Muscle layer of colon (tissue), 2 donors: ENCODE measurements at regions not wholly inside any gene's neighbourhood (a gene's known extent, or its start where the extent isn't known, plus 50 kb on each side); places are given as distances from the start of the nearest gene placed in this dataset.
"Not testable (repeated sequence)": the region's sequence is repeated elsewhere in the genome, so short reads cannot be mapped to it uniquely, and the experiment has no call there.

Source experiments
- H3K27ac ChIP-seq: one replicate; pipeline ENCODE4 v1.7.0; 2013; ENCODE audit warnings: low read depth, mild to moderate bottlenecking, low read length, moderate library complexity
- H3K27me3 ChIP-seq, 2 donors: one replicate each; pipeline ENCODE4 v1.7.0; 2013; ENCODE audit warnings: low read length in 2 of 2, mild to moderate bottlenecking in 2 of 2; ENCODE audit not compliant: insufficient read depth in 2 of 2, control insufficient read depth in 1 of 2
- H3K36me3 ChIP-seq: one replicate; pipeline ENCODE4 v1.7.0; 2013; ENCODE audit warnings: mild to moderate bottlenecking, low read length; ENCODE audit not compliant: insufficient read depth
- H3K4me1 ChIP-seq: one replicate; pipeline ENCODE4 v1.7.0; 2013; ENCODE audit warnings: mild to moderate bottlenecking, low read length; ENCODE audit not compliant: insufficient read depth
- H3K4me3 ChIP-seq, 2 donors: one replicate each; pipeline ENCODE4 v1.7.0; 2013; ENCODE audit warnings: low read length in 2 of 2, low read depth in 1 of 2, mild to moderate bottlenecking in 1 of 2, moderate library complexity in 1 of 2
- H3K9ac ChIP-seq: one replicate; pipeline ENCODE4 v1.7.0; 2013; ENCODE audit warnings: low read length
- H3K9me3 ChIP-seq: one replicate; pipeline ENCODE4 v1.7.0; 2013; ENCODE audit warnings: mild to moderate bottlenecking, low read length
- donor health status: abdominal sarcoma.
- donor health status: Adenocarcinoma of cecum.

- Histone ChIP-seq H3K9ac (no peak overlapping the region), H3K27me3 (no peaks in the 10 kb centered on the region), H3K4me1 (no peaks in the 10 kb centered on the region), H3K36me3 (no peaks in the 10 kb centered on the region), H3K4me3 (no peak overlapping the region), H3K9me3 (no peaks in the 10 kb centered on the region), H3K27ac (no peak overlapping the region)
These were observed 551.0 kb downstream of the KIF4B start for GRCh38 chr5:155564541-155564940.

GRCh38 chr5:155575861-155576260, 562.3 kb downstream of the KIF4B start:
- Histone ChIP-seq H3K4me3 (no peak overlapping the region), H3K4me1 (no peaks in the 10 kb centered on the region), H3K9ac (no peak overlapping the region), H3K9me3 (no peaks in the 10 kb centered on the region), H3K36me3 (no peaks in the 10 kb centered on the region), H3K27ac (no peak overlapping the region), H3K27me3 (no peaks in the 10 kb centered on the region)

GRCh38 chr5:155586808-155587207, 573.3 kb downstream of the KIF4B start:
- H3K36me3 ChIP-seq, H3K4me1 ChIP-seq, H3K9me3 ChIP-seq, H3K4me3 ChIP-seq, H3K9ac ChIP-seq, H3K27me3 ChIP-seq, H3K27ac ChIP-seq: not testable (repeated sequence)

- Histone ChIP-seq H3K27me3 (no peaks in the 10 kb centered on the region), H3K4me3 (no peak overlapping the region), H3K9me3 (no peaks in the 10 kb centered on the region), H3K36me3 (no peaks in the 10 kb centered on the region), H3K4me1 (no peaks in the 10 kb centered on the region), H3K27ac (no peak overlapping the region), H3K9ac (no peak overlapping the region)
These were observed 573.9 kb downstream of the KIF4B start for GRCh38 chr5:155587458-155587857.

GRCh38 chr5:155591273-155591672, 577.7 kb downstream of the KIF4B start:
- Histone ChIP-seq H3K4me3 (no peak overlapping the region), H3K9ac (no peak overlapping the region), H3K4me1 (no peaks in the 10 kb centered on the region), H3K9me3 (no peaks in the 10 kb centered on the region), H3K27ac (no peak overlapping the region), H3K27me3 (no peaks in the 10 kb centered on the region), H3K36me3 (no peaks in the 10 kb centered on the region)

- Histone ChIP-seq H3K4me1 (no peaks in the 10 kb centered on the region), H3K36me3 (no peaks in the 10 kb centered on the region), H3K9ac (no peak overlapping the region), H3K27ac (no peak overlapping the region), H3K4me3 (no peak overlapping the region), H3K9me3 (no peaks in the 10 kb centered on the region), H3K27me3 (no peaks in the 10 kb centered on the region)
These were observed 580.7 kb downstream of the KIF4B start for GRCh38 chr5:155594270-155594669.

- H3K9ac ChIP-seq, result no peak overlapping the region
- H3K36me3 ChIP-seq, result no peaks in the 10 kb centered on the region
- no peak overlapping the region for H3K4me3 ChIP-seq
- H3K4me1 ChIP-seq, result no peaks in the 10 kb centered on the region
- H3K27me3 ChIP-seq, result no peaks in the 10 kb centered on the region
- no peaks in the 10 kb centered on the region for H3K9me3 ChIP-seq
- no peak overlapping the region for H3K27ac ChIP-seq
These were observed 582.2 kb downstream of the KIF4B start for GRCh38 chr5:155595791-155596190.

- no peaks in the 10 kb centered on the region for H3K4me1 ChIP-seq
- H3K9ac ChIP-seq, result no peak overlapping the region
- no peak overlapping the region for H3K4me3 ChIP-seq
- H3K36me3 ChIP-seq, result no peaks in the 10 kb centered on the region
- no peaks in the 10 kb centered on the region for H3K27me3 ChIP-seq
- H3K9me3 ChIP-seq, result no peaks in the 10 kb centered on the region
- H3K27ac ChIP-seq, result no peak overlapping the region
These were observed 585.0 kb downstream of the KIF4B start for GRCh38 chr5:155598552-155598951.

GRCh38 chr5:155605920-155606319, 592.4 kb downstream of the KIF4B start:
- H3K36me3 ChIP-seq, result no peaks in the 10 kb centered on the region
- no peaks in the 10 kb centered on the region for H3K27me3 ChIP-seq
- H3K9ac ChIP-seq, result no peak overlapping the region
- H3K27ac ChIP-seq, result no peak overlapping the region
- no peaks in the 10 kb centered on the region for H3K9me3 ChIP-seq
- H3K4me1 ChIP-seq, result no peaks in the 10 kb centered on the region
- no peak overlapping the region for H3K4me3 ChIP-seq

GRCh38 chr5:155616779-155617392, 603.3 kb downstream of the KIF4B start:
- no peak overlapping the region for H3K27ac ChIP-seq
- no peaks in the 10 kb centered on the region for H3K9me3 ChIP-seq
- no peaks in the 10 kb centered on the region for H3K27me3 ChIP-seq
- no peak overlapping the region for H3K9ac ChIP-seq
- H3K4me1 ChIP-seq, result no peaks in the 10 kb centered on the region
- no peaks in the 10 kb centered on the region for H3K36me3 ChIP-seq
- H3K4me3 ChIP-seq, result no peak overlapping the region

GRCh38 chr5:155619688-155620087, 606.1 kb downstream of the KIF4B start:
- Histone ChIP-seq H3K4me3 (no peak overlapping the region), H3K27ac (no peak overlapping the region), H3K27me3 (no peaks in the 10 kb centered on the region), H3K4me1 (no peaks in the 10 kb centered on the region), H3K9ac (no peak overlapping the region), H3K36me3 (no peaks in the 10 kb centered on the region), H3K9me3 (no peaks in the 10 kb centered on the region)

GRCh38 chr5:155620821-155621410, 607.4 kb downstream of the KIF4B start:
- H3K36me3 ChIP-seq, result no peaks in the 10 kb centered on the region
- H3K9me3 ChIP-seq, result no peaks in the 10 kb centered on the region
- H3K9ac ChIP-seq, result no peak overlapping the region
- no peak overlapping the region for H3K27ac ChIP-seq
- no peaks in the 10 kb centered on the region for H3K27me3 ChIP-seq
- H3K4me3 ChIP-seq, result no peak overlapping the region
- H3K4me1 ChIP-seq, result no peaks in the 10 kb centered on the region
